Ishikawa (cell line): ENCODE measurements at regions not wholly inside any gene's neighbourhood (a gene's known extent, or its start where the extent isn't known, plus 50 kb on each side); places are given as distances from the start of the nearest gene placed in this dataset.

Experiments
- CEBPB ChIP-seq: IDR thresholded peaks from 2 replicates; pipeline ENCODE4 v1.6.1; 2012
- CREB1 ChIP-seq: IDR thresholded peaks from 2 replicates; pipeline ENCODE4 v1.6.1; 2012; ENCODE audit warnings: low read depth
- EGR1 ChIP-seq: IDR thresholded peaks from 2 replicates; pipeline ENCODE4 v1.6.1; 2012
- EP300 ChIP-seq: IDR thresholded peaks from 2 replicates; pipeline ENCODE4 v1.6.1; 2012; ENCODE audit warnings: borderline replicate concordance
- FOXM1 ChIP-seq: IDR thresholded peaks from 2 replicates; pipeline ENCODE4 v1.6.1; 2012; ENCODE audit warnings: low read depth, borderline replicate concordance
- NFIC ChIP-seq: IDR thresholded peaks from 2 replicates; pipeline ENCODE4 v1.6.1; 2012
- RAD21 ChIP-seq: IDR thresholded peaks from 2 replicates; pipeline ENCODE4 v1.6.1; 2012; ENCODE audit warnings: low read depth
- TAF1 ChIP-seq: IDR thresholded peaks from 2 replicates; pipeline ENCODE4 v1.6.1; 2012; ENCODE audit warnings: low read depth, mild to moderate bottlenecking
- TCF12 ChIP-seq: IDR thresholded peaks from 2 replicates; pipeline ENCODE4 v1.6.1; 2012; ENCODE audit warnings: low read depth
- TEAD4 ChIP-seq: IDR thresholded peaks from 2 replicates; pipeline ENCODE4 v1.6.1; 2012
- YY1 ChIP-seq: IDR thresholded peaks from 2 replicates; pipeline ENCODE4 v1.6.1; 2012; ENCODE audit warnings: low read depth
- ZBTB7A ChIP-seq: IDR thresholded peaks from 2 replicates; pipeline ENCODE4 v1.6.1; 2012; ENCODE audit warnings: low read depth
- TF ChIP-seq, protein P1 (sequence below): IDR thresholded peaks from 2 replicates; pipeline ENCODE4 v1.6.1; 2012
- TF ChIP-seq, protein P2 (sequence below): IDR thresholded peaks from 2 replicates; pipeline ENCODE4 v1.6.1; 2012; ENCODE audit warnings: low read depth, mild to moderate bottlenecking
- TF ChIP-seq, protein P3 (sequence below): IDR thresholded peaks from 2 replicates; pipeline ENCODE4 v1.6.1; 2012

DNA sequence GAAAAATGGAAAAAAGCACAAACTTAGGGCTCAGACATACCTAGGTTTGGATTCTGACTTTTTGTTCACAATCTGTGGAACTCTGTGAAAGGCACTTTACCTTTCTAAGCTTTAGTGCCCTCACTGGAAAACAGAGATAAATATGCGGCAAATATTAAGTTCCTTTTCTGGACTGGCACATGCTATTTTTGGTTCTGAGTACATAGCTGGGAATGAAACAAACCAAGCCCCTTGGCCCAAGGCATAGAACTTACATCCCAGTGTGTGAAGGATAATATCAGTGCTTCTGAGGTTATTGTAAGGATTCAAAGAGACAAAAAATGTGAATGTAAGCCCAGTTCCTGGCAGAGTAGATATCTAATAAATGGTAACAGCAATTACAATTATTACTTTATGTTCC lies 227.5 kb downstream of the ADAMTS15 start:
- TF ChIP-seq CREB1 (no peak), CEBPB (no peak), FOXM1 (no peak), YY1 (no peak)

DNA sequence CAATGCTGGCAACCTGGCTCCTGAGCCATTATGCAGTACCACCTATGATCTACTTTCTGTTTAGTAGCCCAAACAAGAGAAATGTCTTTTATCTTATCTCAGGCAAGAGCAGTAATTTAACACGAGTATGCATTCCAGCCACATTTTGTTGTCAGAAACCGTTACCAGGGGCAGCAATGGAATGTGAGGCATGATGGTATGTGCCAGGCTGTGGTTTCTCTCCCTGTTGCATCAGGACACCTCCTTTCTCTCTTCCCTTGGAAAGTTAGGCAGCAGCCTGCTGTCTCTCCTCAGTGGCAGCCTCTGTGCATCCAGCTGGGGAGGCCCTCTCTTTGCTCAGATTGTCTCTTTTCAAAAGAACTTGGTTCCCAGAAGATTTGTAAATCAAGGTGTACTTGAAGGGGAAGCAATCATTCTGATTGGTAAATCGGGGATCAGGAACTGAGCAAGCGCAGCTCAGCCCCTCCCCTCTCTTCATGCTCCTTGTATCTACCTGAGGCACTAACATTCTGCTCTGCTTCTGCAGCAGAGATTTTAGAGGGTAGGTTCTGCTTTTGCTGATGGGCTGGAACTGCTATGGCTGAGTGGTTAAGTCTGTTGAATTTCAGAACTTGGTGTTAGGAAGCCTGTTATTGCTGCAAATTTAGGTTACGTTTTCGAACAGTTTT lies 229.2 kb downstream of the ADAMTS15 start:
- TF ChIP-seq TEAD4 (peak; percentile 81), EP300 (no peak), CEBPB (0 out of 2 replicates have a peak, but pooled peaks have one; percentile 20)

DNA sequence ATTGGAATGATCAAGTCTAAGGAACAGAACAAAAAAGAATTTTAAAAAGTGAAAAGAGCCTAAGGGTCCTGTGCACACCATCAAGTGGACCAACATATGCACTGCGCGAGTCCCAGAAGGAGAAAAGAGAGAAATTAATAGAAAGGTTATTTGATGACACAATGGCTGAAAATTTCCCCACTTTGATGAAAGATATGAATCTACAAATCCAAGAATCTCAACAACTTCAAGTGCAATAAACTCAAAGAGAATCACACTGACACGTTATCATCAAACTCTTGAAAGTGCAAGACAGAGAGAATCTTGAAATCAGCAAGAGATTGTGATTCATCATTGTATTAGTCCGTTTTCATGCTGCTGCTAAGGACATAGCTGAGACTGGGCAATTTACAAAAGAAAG lies 230.8 kb downstream of the ADAMTS15 start:
- TF ChIP-seq, protein P1, sequence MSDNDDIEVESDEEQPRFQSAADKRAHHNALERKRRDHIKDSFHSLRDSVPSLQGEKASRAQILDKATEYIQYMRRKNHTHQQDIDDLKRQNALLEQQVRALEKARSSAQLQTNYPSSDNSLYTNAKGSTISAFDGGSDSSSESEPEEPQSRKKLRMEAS: no peak
- TF ChIP-seq CREB1 (no peak), TEAD4 (no peak), RAD21 (no peak)
- TF ChIP-seq, protein P2, sequence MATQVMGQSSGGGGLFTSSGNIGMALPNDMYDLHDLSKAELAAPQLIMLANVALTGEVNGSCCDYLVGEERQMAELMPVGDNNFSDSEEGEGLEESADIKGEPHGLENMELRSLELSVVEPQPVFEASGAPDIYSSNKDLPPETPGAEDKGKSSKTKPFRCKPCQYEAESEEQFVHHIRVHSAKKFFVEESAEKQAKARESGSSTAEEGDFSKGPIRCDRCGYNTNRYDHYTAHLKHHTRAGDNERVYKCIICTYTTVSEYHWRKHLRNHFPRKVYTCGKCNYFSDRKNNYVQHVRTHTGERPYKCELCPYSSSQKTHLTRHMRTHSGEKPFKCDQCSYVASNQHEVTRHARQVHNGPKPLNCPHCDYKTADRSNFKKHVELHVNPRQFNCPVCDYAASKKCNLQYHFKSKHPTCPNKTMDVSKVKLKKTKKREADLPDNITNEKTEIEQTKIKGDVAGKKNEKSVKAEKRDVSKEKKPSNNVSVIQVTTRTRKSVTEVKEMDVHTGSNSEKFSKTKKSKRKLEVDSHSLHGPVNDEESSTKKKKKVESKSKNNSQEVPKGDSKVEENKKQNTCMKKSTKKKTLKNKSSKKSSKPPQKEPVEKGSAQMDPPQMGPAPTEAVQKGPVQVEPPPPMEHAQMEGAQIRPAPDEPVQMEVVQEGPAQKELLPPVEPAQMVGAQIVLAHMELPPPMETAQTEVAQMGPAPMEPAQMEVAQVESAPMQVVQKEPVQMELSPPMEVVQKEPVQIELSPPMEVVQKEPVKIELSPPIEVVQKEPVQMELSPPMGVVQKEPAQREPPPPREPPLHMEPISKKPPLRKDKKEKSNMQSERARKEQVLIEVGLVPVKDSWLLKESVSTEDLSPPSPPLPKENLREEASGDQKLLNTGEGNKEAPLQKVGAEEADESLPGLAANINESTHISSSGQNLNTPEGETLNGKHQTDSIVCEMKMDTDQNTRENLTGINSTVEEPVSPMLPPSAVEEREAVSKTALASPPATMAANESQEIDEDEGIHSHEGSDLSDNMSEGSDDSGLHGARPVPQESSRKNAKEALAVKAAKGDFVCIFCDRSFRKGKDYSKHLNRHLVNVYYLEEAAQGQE: no peak

DNA sequence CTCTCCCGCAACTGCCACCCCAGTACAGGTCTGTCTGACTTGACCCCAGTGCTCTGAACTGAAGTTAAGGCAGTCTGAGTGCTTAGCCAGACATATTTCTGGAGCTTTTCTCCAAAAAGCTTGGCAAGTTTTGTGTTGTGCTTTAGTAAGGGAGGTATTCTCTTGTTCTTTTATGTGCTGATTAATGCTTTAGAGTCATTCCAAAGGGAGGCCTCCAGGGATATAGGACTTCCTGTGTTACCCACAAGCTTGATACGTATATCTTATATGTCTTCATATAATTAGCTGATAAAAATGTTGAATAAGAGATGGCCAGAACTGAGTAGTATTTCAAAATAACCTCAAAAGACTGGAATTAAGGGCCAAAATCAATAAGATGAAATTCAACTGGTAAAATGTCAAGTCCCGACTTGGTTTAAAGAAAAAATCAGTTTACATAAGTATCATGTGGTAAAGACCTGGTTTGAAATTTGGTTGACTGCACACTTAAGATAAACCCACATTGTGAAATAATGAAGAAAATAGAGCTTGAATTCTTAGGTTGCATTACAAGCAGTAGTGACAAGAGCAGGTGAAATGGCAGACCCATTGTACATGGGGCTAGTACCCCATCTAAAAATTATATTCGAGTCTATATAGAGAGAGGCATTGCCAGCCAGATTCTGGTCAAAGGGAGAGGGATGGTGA lies 226.9 kb downstream of the SNX19 start:
- TF ChIP-seq, protein P1: no peak
- TF ChIP-seq TCF12 (no peak), TEAD4 (no peak), CREB1 (no peak), RAD21 (no peak), ZBTB7A (no peak), CEBPB (no peak), TAF1 (no peak), YY1 (no peak), FOXM1 (no peak), EGR1 (no peak), NFIC (no peak), EP300 (no peak)
- TF ChIP-seq, protein P2: no peak
- TF ChIP-seq, protein P3, sequence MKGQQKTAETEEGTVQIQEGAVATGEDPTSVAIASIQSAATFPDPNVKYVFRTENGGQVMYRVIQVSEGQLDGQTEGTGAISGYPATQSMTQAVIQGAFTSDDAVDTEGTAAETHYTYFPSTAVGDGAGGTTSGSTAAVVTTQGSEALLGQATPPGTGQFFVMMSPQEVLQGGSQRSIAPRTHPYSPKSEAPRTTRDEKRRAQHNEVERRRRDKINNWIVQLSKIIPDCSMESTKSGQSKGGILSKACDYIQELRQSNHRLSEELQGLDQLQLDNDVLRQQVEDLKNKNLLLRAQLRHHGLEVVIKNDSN: no peak

DNA sequence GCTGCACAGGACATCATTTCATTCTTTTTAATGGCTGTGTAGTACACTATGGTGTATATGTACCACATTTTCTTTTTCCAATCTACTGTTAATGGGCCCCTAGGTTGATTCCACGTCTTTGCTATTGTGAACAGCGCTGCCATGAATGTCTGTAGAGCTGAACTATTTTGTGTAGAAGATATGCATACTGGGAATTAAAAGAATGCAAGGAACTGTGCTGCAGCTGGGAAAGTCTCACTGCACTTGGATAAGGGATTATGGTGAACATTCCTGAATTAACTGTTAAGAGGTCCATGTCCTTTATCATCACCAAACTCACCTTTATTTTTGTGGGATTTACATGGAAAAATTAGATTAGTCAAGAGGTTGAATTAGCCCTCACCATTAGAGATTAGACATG lies 224.7 kb downstream of the SNX19 start:
- no peak for TF ChIP-seq TCF12
- no peak for TF ChIP-seq YY1
- no peak for TF ChIP-seq TEAD4
- no peak for TF ChIP-seq EGR1
- TF ChIP-seq, protein P2: no peak
- TF ChIP-seq CEBPB: no peak
- TF ChIP-seq FOXM1: no peak
- TF ChIP-seq RAD21: no peak
- TF ChIP-seq, protein P1: no peak
- no peak for TF ChIP-seq EP300
- TF ChIP-seq TAF1: no peak
- TF ChIP-seq CREB1: no peak
- no peak for TF ChIP-seq NFIC
